ENCODE measurements at regions not wholly inside any gene's neighbourhood (a gene's known extent, or its start where the extent isn't known, plus 50 kb on each side); places are given as distances from the start of the nearest gene placed in this dataset.

GRCh38 chr10:106473129-106473685 is 691.3 kb downstream of the SORCS1 start:
- H3K4me2 ChIP-seq, result no peak overlapping the region
- no peaks in the 10 kb centered on the region for H3K4me1 ChIP-seq
- no peak overlapping the region for H3K9ac ChIP-seq
- no peak overlapping the region for H3K4me3 ChIP-seq
- no peaks in the 10 kb centered on the region for H4K20me1 ChIP-seq
- H3K27me3 ChIP-seq, result no peaks in the 10 kb centered on the region
- no peak overlapping the region for H3K27ac ChIP-seq
- no peaks in the 10 kb centered on the region for H3K9me3 ChIP-seq
- no peak for TF ChIP-seq Cebpa-rat (IDR thresholded peaks at IDR 0.05)
- no peaks in the 10 kb centered on the region for H3K36me3 ChIP-seq

DNA sequence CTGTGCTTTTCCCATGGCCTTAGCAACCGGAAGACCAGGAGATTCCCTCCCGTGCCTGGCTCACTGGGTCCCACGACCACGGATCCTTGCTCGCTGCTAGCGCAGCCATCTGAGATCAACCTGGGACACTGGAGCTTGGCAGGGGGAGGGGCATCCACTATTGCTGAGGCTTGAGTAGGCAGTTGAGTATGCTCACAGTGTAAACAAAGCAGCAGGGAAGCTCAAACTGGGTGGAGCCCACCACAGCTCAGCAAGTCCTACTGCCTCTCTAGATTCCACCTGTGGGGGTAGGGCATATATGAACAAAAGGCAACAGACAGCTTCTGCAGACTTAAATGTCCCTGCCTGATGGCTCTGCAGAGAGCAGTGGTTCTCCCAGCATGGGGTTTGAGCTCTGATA is 697.0 kb downstream of the SORCS1 start:
- Histone ChIP-seq H3K4me2 (no peak overlapping the region), H3K4me1 (no peaks in the 10 kb centered on the region), H3K27me3 (no peaks in the 10 kb centered on the region), H3K9ac (no peak overlapping the region), H3K27ac (no peak overlapping the region), H3K9me3 (no peaks in the 10 kb centered on the region), H4K20me1 (no peaks in the 10 kb centered on the region), H3K4me3 (no peak overlapping the region), H3K36me3 (no peaks in the 10 kb centered on the region)
- TF ChIP-seq Cebpa-rat (IDR thresholded peaks at IDR 0.05), result no peak

DNA sequence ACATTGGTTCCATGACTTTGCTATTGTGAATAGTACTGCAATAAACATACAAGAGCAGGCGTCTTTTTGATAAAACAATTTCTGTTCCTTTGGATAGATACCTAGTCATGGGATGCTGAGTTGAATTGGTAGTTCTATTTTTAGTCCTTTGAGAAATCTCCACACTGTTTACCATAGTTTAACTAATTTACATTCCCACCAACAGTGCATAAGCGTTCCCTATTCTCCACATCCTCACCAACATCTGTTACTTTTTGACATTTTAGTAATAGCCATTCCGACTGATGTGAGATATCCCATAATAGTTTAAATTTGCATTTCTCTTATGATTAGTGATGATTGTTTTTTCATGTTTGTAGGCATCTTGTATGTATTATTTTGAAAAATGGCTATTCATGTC is 707.0 kb downstream of the SORCS1 start:
- no peaks in the 10 kb centered on the region for H3K4me1 ChIP-seq
- H4K20me1 ChIP-seq, result no peaks in the 10 kb centered on the region
- H3K9ac ChIP-seq, result no peak overlapping the region
- no peaks in the 10 kb centered on the region for H3K9me3 ChIP-seq
- TF ChIP-seq Cebpa-rat (IDR thresholded peaks at IDR 0.05), result no peak
- H3K36me3 ChIP-seq, result no peaks in the 10 kb centered on the region
- no peak overlapping the region for H3K4me3 ChIP-seq
- no peaks in the 10 kb centered on the region for H3K27me3 ChIP-seq
- no peak overlapping the region for H3K4me2 ChIP-seq
- no peak overlapping the region for H3K27ac ChIP-seq

DNA sequence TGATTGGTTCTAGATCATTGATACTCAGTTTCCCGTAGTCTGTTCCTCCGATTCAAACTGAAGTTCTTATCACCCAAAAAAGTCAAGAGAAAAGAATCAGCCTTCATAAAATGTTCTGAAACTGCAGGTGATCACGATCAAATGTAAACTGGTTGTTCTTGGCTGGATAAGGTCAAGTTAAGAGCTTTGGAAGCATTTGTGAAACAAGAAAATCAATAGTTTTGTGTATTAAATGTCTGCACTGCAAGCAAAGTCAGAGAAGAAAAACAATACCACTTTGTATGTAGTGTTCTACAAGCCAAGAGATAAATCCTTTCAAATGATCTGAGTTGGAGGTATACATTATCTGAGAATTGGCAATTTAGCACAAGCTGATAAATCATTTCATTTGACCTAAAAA is 710.3 kb downstream of the SORCS1 start:
- no peak for TF ChIP-seq Cebpa-rat (IDR thresholded peaks at IDR 0.05)
- H3K4me1 ChIP-seq, result no peaks in the 10 kb centered on the region
- H3K27me3 ChIP-seq, result no peaks in the 10 kb centered on the region
- H3K36me3 ChIP-seq, result no peaks in the 10 kb centered on the region
- H3K4me3 ChIP-seq, result no peak overlapping the region
- H3K27ac ChIP-seq, result no peak overlapping the region
- H3K4me2 ChIP-seq, result no peak overlapping the region
- no peaks in the 10 kb centered on the region for H3K9me3 ChIP-seq
- no peaks in the 10 kb centered on the region for H4K20me1 ChIP-seq
- H3K9ac ChIP-seq, result no peak overlapping the region

- Histone ChIP-seq H3K4me2 (no peak overlapping the region), H3K27me3 (no peaks in the 10 kb centered on the region), H3K4me1 (no peaks in the 10 kb centered on the region), H3K36me3 (no peaks in the 10 kb centered on the region), H3K9ac (no peak overlapping the region), H3K27ac (no peak overlapping the region), H3K4me3 (no peak overlapping the region), H3K9me3 (no peaks in the 10 kb centered on the region), H4K20me1 (no peaks in the 10 kb centered on the region)
- no peak for TF ChIP-seq Cebpa-rat (IDR thresholded peaks at IDR 0.05)
These were observed 713.5 kb downstream of the SORCS1 start for GRCh38 chr10:106450966-106451365.

- TF ChIP-seq Cebpa-rat (IDR thresholded peaks at IDR 0.05), result no peak
- Histone ChIP-seq H3K4me3 (no peak overlapping the region), H3K36me3 (no peaks in the 10 kb centered on the region), H3K9ac (no peak overlapping the region), H3K9me3 (no peaks in the 10 kb centered on the region), H3K4me2 (no peak overlapping the region), H3K4me1 (no peaks in the 10 kb centered on the region), H3K27ac (no peak overlapping the region), H4K20me1 (no peaks in the 10 kb centered on the region), H3K27me3 (no peaks in the 10 kb centered on the region)
These were observed 717.6 kb downstream of the SORCS1 start for GRCh38 chr10:106446920-106447319.

- no peaks in the 10 kb centered on the region for H3K4me1 ChIP-seq
- no peak overlapping the region for H3K4me2 ChIP-seq
- no peaks in the 10 kb centered on the region for H3K9me3 ChIP-seq
- no peak overlapping the region for H3K27ac ChIP-seq
- H4K20me1 ChIP-seq, result no peaks in the 10 kb centered on the region
- H3K9ac ChIP-seq, result no peak overlapping the region
- no peaks in the 10 kb centered on the region for H3K27me3 ChIP-seq
- no peaks in the 10 kb centered on the region for H3K36me3 ChIP-seq
- H3K4me3 ChIP-seq, result no peak overlapping the region
- no peak for TF ChIP-seq Cebpa-rat (IDR thresholded peaks at IDR 0.05)
These were observed 722.3 kb downstream of the SORCS1 start for GRCh38 chr10:106442223-106442622.

DNA sequence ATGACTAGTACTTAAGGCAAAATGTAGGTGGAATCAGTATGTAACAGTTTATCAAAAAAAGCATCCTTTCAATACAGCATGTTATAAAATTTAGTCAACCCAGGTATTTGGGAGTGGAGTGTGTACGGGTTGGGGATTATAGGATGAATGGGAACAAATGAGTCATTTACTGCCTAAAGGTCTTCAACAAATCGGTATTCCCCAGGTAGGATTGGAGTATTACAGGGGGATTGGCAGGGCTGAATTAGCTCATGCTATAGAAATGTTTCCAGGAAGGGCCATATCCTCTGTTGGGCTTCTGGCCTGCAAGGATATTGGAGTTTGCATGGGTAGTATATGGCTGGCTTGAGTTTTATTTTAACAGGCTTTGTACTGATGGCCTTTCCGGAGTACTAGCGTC is 723.7 kb downstream of the SORCS1 start:
- no peak overlapping the region for H3K4me3 ChIP-seq
- no peak for TF ChIP-seq Cebpa-rat (IDR thresholded peaks at IDR 0.05)
- H3K4me2 ChIP-seq, result no peak overlapping the region
- no peaks in the 10 kb centered on the region for H3K36me3 ChIP-seq
- H3K27me3 ChIP-seq, result no peaks in the 10 kb centered on the region
- H4K20me1 ChIP-seq, result no peaks in the 10 kb centered on the region
- no peak overlapping the region for H3K9ac ChIP-seq
- H3K27ac ChIP-seq, result no peak overlapping the region
- H3K4me1 ChIP-seq, result no peaks in the 10 kb centered on the region
- H3K9me3 ChIP-seq, result no peaks in the 10 kb centered on the region

GRCh38 chr10:106440355-106440754 is 724.2 kb downstream of the SORCS1 start:
- Histone ChIP-seq H3K36me3 (no peaks in the 10 kb centered on the region), H3K4me3 (no peak overlapping the region), H3K9me3 (no peaks in the 10 kb centered on the region), H3K27ac (no peak overlapping the region), H4K20me1 (no peaks in the 10 kb centered on the region), H3K4me2 (no peak overlapping the region), H3K4me1 (no peaks in the 10 kb centered on the region), H3K27me3 (no peaks in the 10 kb centered on the region), H3K9ac (no peak overlapping the region)
- TF ChIP-seq Cebpa-rat (IDR thresholded peaks at IDR 0.05), result no peak

DNA sequence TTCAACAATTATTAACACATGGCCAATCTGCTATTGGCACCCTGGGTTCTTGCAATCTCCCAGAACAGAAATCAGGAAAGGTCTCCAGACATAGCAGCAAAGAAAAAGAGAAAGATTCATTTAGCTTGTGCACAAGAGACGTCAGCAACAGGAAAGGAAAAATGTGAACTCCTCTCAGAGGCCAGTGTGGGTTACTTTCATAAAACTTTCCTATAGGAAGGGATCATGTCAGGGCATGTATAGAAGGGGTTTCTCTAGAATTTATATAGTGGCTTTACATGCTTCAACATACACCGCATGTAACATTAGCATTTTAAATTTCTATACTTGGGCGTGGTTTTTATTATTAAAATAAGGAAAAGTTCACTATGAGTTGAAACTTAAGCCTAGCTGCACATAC is 725.1 kb downstream of the SORCS1 start:
- no peak overlapping the region for H3K4me2 ChIP-seq
- no peaks in the 10 kb centered on the region for H3K27me3 ChIP-seq
- H3K36me3 ChIP-seq, result no peaks in the 10 kb centered on the region
- TF ChIP-seq Cebpa-rat (IDR thresholded peaks at IDR 0.05), result no peak
- H4K20me1 ChIP-seq, result no peaks in the 10 kb centered on the region
- H3K9me3 ChIP-seq, result no peaks in the 10 kb centered on the region
- no peak overlapping the region for H3K9ac ChIP-seq
- H3K27ac ChIP-seq, result no peak overlapping the region
- H3K4me1 ChIP-seq, result no peaks in the 10 kb centered on the region
- H3K4me3 ChIP-seq, result no peak overlapping the region

DNA sequence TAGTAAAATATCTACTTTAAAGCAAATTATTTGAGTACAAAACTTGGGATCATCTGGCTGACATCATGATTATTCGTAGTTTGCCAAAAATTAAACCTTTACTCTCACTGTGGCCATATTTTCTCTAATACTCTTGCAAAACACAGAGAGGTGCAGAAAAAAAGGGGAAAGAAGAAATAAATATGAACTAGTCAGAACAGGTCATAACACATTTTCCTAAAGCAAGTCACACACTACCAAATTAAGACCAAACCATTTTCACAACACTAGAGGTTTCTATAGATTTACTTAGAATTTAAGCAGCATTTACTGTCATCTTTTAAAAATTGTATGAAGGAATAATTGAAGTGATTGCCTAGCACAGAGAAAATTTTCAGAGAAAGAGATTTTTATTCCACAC is 726.1 kb downstream of the SORCS1 start:
- Histone ChIP-seq H3K9me3 (no peaks in the 10 kb centered on the region), H4K20me1 (no peaks in the 10 kb centered on the region), H3K27ac (no peak overlapping the region), H3K9ac (no peak overlapping the region), H3K4me1 (no peaks in the 10 kb centered on the region), H3K27me3 (no peaks in the 10 kb centered on the region), H3K4me3 (no peak overlapping the region), H3K36me3 (no peaks in the 10 kb centered on the region), H3K4me2 (no peak overlapping the region)
- no peak for TF ChIP-seq Cebpa-rat (IDR thresholded peaks at IDR 0.05)

All from BLaER1 (cell line).